ENCODE measurements at regions not wholly inside any gene's neighbourhood (a gene's known extent, or its start where the extent isn't known, plus 50 kb on each side); places are given as distances from the start of the nearest gene placed in this dataset.

GRCh38 chr2:177317857-177318256, 53.3 kb upstream of the NFE2L2 start:
- H3K18ac ChIP-seq (ENCODE audit: extremely low read depth, low read length), result no peak overlapping the region
- no peaks in the 10 kb centered on the region for H3K79me2 ChIP-seq (ENCODE audit: control insufficient read depth in 1 of 2, insufficient read depth in 2 of 2, low read length in 2 of 2)
- H2AK5ac ChIP-seq (ENCODE audit: low read depth, low read length), result no peak overlapping the region
- H2AFZ ChIP-seq (ENCODE audit: low read length), result no peak overlapping the region
- no peak overlapping the region for H2BK120ac ChIP-seq (replicated peaks; ENCODE audit: low read depth, low read length)
- ChIA-PET CTCF (ENCODE audit: partially characterized antibody) (interaction anchor here (0.7 kb wide), 1 partner anchor 162 kb away, joined by 3 read pairs; no protein-coding TSS in a partner anchor), POLR2A (ENCODE audit: partially characterized antibody) (no interaction called here)
- H2BK12ac ChIP-seq (ENCODE audit: low read depth, low read length), result no peak overlapping the region
- H4K91ac ChIP-seq (replicated peaks; ENCODE audit: insufficient read length, low read length), result no peak overlapping the region
- no peak overlapping the region for H3K4me2 ChIP-seq (ENCODE audit: insufficient read depth in 1 of 2, low read depth in 2 of 2, low read length in 2 of 2)
- no peak overlapping the region for H3K9ac ChIP-seq (replicated peaks in 1 of 4; ENCODE audit: extremely low read depth in 1 of 4, low read depth in 3 of 4, low read length in 3 of 4)
- no peak overlapping the region for H4K5ac ChIP-seq (ENCODE audit: insufficient read length, low read depth, low read length)
- DNase-seq (ENCODE audit: low read depth in 1 of 2, low spot score in 2 of 2), result no peak
- H4K20me1 ChIP-seq (replicated peaks in 1 of 2; ENCODE audit: control insufficient read depth in 1 of 2, insufficient read depth in 2 of 2, low read length in 2 of 2), result no peaks in the 10 kb centered on the region
- no peak overlapping the region for H3K56ac ChIP-seq (replicated peaks; ENCODE audit: insufficient read length, low read depth, low read length)
- H3K79me1 ChIP-seq (ENCODE audit: low read depth, low read length), result no peaks in the 10 kb centered on the region
- no peak overlapping the region for H2BK5ac ChIP-seq (ENCODE audit: low read depth, low read length)
- no peaks in the 10 kb centered on the region for H3K23me2 ChIP-seq (ENCODE audit: low read depth, low read length)
- no peak overlapping the region for H3K23ac ChIP-seq (ENCODE audit: insufficient read length)
- no peak overlapping the region for H3K27ac ChIP-seq (ENCODE audit: low read depth, low read length)
- no peak overlapping the region for H4K8ac ChIP-seq (ENCODE audit: extremely low read depth, insufficient read depth, low read length)
- no peak overlapping the region for H2BK20ac ChIP-seq (ENCODE audit: low read length)
- no peak overlapping the region for H3K4ac ChIP-seq (replicated peaks; ENCODE audit: insufficient read length, low read depth, low read length)
- H3K36me3 ChIP-seq (ENCODE audit: control insufficient read depth in 2 of 4, insufficient read depth in 4 of 4, low read length in 3 of 4), result no peaks in the 10 kb centered on the region
- 100% methylated on average over 1 of the region's 1 CpG; no CpG with 5 or more reads in 1 of the 2 experiments for whole genome bisulfite sequencing, 2 experiments (ENCODE audit: extremely low coverage in 1 of 2, insufficient coverage in 1 of 2, insufficient read length in 1 of 2, insufficient replicate concordance in 2 of 2, low coverage in 1 of 2, low lambda C conversion rate in 2 of 2, missing lambda C conversion rate in 1 of 2)
- H2BK15ac ChIP-seq (ENCODE audit: low read length), result no peak overlapping the region
- no peak for FAIRE-seq
- H3K14ac ChIP-seq (ENCODE audit: insufficient read length), result no peak overlapping the region
- H3K4me3 ChIP-seq (ENCODE audit: extremely low read depth in 1 of 4, insufficient read depth in 2 of 4, low read depth in 3 of 4, low read length in 4 of 4), result no peak overlapping the region
- H3K4me1 ChIP-seq (replicated peaks in 1 of 4; ENCODE audit: control insufficient read depth in 3 of 4, insufficient read depth in 4 of 4, low read length in 3 of 4), result peaks cover 0 to 8% (median 4%) of the 10 kb centered on the region in 4 experiments; a peak in 3 of 7 replicates
- no peaks in the 10 kb centered on the region for H3K9me3 ChIP-seq (ENCODE audit: insufficient read depth in 2 of 2, low read depth in 1 of 2, low read length in 1 of 2)
- no peaks in the 10 kb centered on the region for H3K27me3 ChIP-seq (replicated peaks in 1 of 4; ENCODE audit: control insufficient read depth in 3 of 4, extremely low read depth in 1 of 4, insufficient read depth in 3 of 4, low read length in 3 of 4)
- TF ChIP-seq KDM5A (IDR thresholded peaks at IDR 0.05; ENCODE audit: low read length) (no peak), TAF1 (IDR thresholded peaks at IDR 0.05; ENCODE audit: low read depth, low read length) (no peak), RFX5 (IDR thresholded peaks at IDR 0.05; ENCODE audit: borderline replicate concordance, low read depth, low read length) (no peak), ATF2 (IDR thresholded peaks at IDR 0.05; ENCODE audit: low read length) (no peak), MAFK (IDR thresholded peaks at IDR 0.05; ENCODE audit: low read depth, low read length) (no peak), RBBP5 (IDR thresholded peaks at IDR 0.05; ENCODE audit: borderline replicate concordance, low read depth, low read length) (no peak), CTCF (IDR thresholded peaks at IDR 0.05; ENCODE audit: control extremely low read depth in 1 of 3, insufficient read depth in 1 of 3, low read depth in 1 of 3, low read length in 3 of 3) (no peak), ASH2L (IDR thresholded peaks at IDR 0.05; ENCODE audit: low read length) (no peak), TBP (IDR thresholded peaks at IDR 0.05; ENCODE audit: low read depth, low read length) (no peak), SIRT6 (IDR thresholded peaks at IDR 0.05; ENCODE audit: low read length) (no peak), SRF (IDR thresholded peaks at IDR 0.05; ENCODE audit: low read depth, low read length) (no peak)
